ENCODE measurements at regions not wholly inside any gene's neighbourhood (a gene's known extent, or its start where the extent isn't known, plus 50 kb on each side); places are given as distances from the start of the nearest gene placed in this dataset.
A peak's percentile ranks its signal among the peaks of the same experiment; 100 is the strongest.

DNA sequence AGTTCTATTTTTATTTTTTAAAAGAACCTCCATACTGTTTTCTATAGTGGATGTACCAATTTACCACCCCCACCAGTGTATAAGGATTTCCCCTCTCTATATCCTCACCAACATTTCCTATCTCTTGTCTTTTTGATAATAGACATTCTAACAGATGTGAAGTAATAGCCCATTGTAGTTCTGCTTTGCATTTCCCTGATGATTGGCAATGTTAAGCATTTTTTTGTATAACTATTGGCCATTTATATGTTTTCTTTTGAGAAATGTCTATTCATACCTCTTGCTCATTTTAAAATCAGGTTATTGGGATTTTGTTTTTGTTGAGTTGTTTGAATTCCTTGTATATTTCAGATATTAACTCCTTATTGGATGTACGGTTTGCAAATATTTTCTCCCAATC lies 251.1 kb upstream of the HTR2C start:
- CTCF ChIA-PET = no interaction called here
- POLR2A ChIA-PET = no interaction called here
- TF ChIP-seq, protein P1, sequence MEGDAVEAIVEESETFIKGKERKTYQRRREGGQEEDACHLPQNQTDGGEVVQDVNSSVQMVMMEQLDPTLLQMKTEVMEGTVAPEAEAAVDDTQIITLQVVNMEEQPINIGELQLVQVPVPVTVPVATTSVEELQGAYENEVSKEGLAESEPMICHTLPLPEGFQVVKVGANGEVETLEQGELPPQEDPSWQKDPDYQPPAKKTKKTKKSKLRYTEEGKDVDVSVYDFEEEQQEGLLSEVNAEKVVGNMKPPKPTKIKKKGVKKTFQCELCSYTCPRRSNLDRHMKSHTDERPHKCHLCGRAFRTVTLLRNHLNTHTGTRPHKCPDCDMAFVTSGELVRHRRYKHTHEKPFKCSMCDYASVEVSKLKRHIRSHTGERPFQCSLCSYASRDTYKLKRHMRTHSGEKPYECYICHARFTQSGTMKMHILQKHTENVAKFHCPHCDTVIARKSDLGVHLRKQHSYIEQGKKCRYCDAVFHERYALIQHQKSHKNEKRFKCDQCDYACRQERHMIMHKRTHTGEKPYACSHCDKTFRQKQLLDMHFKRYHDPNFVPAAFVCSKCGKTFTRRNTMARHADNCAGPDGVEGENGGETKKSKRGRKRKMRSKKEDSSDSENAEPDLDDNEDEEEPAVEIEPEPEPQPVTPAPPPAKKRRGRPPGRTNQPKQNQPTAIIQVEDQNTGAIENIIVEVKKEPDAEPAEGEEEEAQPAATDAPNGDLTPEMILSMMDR (IDR thresholded peaks at IDR 0.05; ENCODE audit: insufficient read depth, low read depth, low read length) = no peak
- Histone ChIP-seq H3K4me3 (ENCODE audit: low read depth, low read length) (no peak overlapping the region), H3K36me3 (ENCODE audit: control insufficient read depth, insufficient read depth, low read length) (no peaks in the 10 kb centered on the region), H3K27me3 (ENCODE audit: control insufficient read depth, insufficient read depth, low read length) (no peaks in the 10 kb centered on the region)
- no peak for DNase-seq (ENCODE audit: low read depth)

DNA sequence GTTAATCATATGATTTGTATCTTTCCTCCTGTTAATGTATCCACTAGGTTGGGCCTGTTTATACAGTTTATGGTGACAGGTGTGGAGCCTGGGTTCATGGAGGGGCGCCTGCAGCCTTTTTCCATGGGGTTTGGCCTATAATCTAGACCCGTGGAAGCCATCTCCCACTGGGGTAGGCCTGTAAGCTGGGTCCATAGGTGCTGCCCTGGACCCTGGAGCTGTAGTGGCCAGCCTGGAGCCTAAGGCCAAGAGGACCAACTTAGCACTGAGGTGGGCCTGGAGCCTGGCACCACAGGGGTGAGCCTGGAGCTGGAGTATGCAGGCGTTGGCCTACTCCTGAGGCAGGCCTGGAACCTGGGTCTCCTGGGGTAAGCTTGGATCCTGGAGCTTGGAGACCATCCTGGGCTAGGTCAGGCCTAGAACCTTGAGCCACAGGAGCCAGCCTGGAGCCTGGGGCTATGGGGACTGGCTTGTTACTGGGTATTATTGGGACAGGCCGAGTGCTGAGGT lies 249.4 kb upstream of the HTR2C start:
- no peaks in the 10 kb centered on the region for H3K27me3 ChIP-seq (ENCODE audit: control insufficient read depth, insufficient read depth, low read length)
- TF ChIP-seq, protein P1 (IDR thresholded peaks at IDR 0.05; ENCODE audit: insufficient read depth, low read depth, low read length) = no peak
- POLR2A ChIA-PET = no interaction called here
- no peaks in the 10 kb centered on the region for H3K36me3 ChIP-seq (ENCODE audit: control insufficient read depth, insufficient read depth, low read length)
- H3K4me3 ChIP-seq (ENCODE audit: low read depth, low read length) = no peak overlapping the region
- CTCF ChIA-PET = no interaction called here
- no peak for DNase-seq (ENCODE audit: low read depth)

DNA sequence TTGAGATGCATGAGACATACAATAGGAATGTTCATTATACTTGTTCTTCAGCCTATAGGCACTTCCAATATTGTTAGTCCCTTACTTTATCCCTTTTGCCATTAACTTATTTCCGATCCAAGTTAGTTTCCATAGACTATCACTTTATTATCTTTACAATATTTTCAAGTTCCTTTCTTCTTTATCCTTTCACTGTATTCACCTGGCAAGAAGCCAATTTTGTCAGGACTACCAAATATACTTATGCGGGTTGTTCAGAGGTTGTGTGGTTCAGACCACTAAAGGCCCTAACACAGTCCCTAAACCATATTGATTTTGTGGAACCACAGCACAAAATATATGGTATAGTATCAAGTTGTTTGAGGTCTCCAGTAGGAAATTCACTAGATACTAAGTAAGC lies 245.0 kb upstream of the HTR2C start:
- Histone ChIP-seq H3K36me3 (ENCODE audit: control insufficient read depth, insufficient read depth, low read length) (no peaks in the 10 kb centered on the region), H3K27me3 (ENCODE audit: control insufficient read depth, insufficient read depth, low read length) (no peaks in the 10 kb centered on the region), H3K4me3 (ENCODE audit: low read depth, low read length) (no peak overlapping the region)
- DNase-seq (ENCODE audit: low read depth) = no peak
- CTCF ChIA-PET = no interaction called here
- TF ChIP-seq, protein P1 (IDR thresholded peaks at IDR 0.05; ENCODE audit: insufficient read depth, low read depth, low read length) = no peak
- POLR2A ChIA-PET = no interaction called here

DNA sequence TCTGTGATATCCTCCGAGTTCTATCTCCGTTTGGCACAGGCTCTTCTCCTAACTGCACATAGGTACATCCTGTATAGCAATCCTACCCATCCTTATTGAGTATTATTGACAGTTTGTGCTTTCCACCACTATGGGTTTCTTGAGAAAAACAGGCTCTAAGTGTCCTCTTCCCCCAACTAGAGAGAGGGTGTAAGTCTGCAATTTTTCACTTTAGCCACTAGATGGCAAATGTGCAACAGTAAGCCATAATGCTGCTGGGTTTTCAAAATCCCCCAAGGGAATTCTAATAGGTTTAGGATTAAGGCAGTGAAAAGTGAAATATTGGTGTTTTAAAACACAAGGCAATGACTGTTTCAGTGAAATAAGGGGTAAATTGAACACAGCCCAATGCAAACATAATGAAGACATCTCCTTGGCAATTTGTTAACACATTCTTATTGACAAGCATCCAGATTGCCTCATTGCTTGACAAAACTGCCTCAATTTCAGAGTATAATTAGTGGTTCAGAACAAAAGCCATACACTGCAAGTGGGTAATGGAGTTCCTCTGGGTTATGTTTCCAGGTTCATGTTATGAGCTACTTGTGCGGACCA lies 239.0 kb upstream of the HTR2C start:
- POLR2A ChIA-PET = no interaction called here
- Histone ChIP-seq H3K4me3 (ENCODE audit: low read depth, low read length) (no peak overlapping the region), H3K36me3 (ENCODE audit: control insufficient read depth, insufficient read depth, low read length) (no peaks in the 10 kb centered on the region), H3K27me3 (ENCODE audit: control insufficient read depth, insufficient read depth, low read length) (no peaks in the 10 kb centered on the region)
- TF ChIP-seq, protein P1 (IDR thresholded peaks at IDR 0.05; ENCODE audit: insufficient read depth, low read depth, low read length) = peak; percentile 54
- DNase-seq (ENCODE audit: low read depth) = no peak
- CTCF ChIA-PET = interaction anchor here (0.7 kb wide), 1 partner anchor 177 kb away, joined by 3 read pairs; no protein-coding TSS in a partner anchor

DNA sequence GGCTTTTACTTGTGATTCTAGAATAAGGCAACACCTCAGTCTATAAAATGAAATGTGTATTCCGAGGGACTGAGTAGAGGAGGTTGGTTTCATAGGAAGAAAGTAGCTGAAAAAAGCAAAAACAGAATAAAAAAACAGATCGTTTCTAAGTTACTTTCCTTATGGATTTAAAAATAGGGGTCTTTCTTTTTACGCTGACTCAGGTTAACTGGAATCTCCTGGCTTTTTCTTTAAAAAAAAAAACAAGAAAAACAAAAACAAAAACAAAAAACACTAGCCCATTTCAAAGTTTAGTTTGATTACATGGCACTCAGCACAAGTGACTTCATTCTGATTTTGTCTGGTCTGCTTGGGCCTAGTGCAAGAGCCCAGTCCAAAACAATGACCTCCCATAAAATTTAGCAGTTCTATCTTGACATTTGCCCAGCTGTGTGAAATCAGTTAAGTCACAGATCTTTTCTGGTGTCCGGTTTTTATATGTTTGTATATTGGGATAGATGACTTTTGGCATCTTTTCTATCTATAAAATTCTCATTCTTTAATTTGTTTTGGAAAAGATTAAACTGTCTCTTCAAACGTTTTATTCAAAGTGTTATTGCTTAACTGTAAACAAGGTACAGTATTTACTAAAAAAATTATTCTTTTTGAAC lies 222.7 kb upstream of the HTR2C start:
- TF ChIP-seq, protein P1 (IDR thresholded peaks at IDR 0.05; ENCODE audit: insufficient read depth, low read depth, low read length) = no peak
- POLR2A ChIA-PET = no interaction called here
- DNase-seq (ENCODE audit: low read depth) = no peak
- Histone ChIP-seq H3K27me3 (ENCODE audit: control insufficient read depth, insufficient read depth, low read length) (no peaks in the 10 kb centered on the region), H3K4me3 (ENCODE audit: low read depth, low read length) (no peak overlapping the region), H3K36me3 (ENCODE audit: control insufficient read depth, insufficient read depth, low read length) (no peaks in the 10 kb centered on the region)
- CTCF ChIA-PET = no interaction called here

Measured in BJ (cell line).